HepG2 (cell line): ENCODE measurements at regions not wholly inside any gene's neighbourhood (a gene's known extent, or its start where the extent isn't known, plus 50 kb on each side); places are given as distances from the start of the nearest gene placed in this dataset.

Source experiments
- ATAC-seq: fragments of 200-7000 bp; cut with Tn5 transposase; 3 replicates; pipeline ENCODE4 v1.9.1; 2020; ENCODE audit warnings: mild to moderate bottlenecking, moderate library complexity
- BruUV-seq: library from RNA; stranded (reverse); fragments of 400-500 nt; replicated peaks from 2 replicates; lab custom pipeline; 2021; lab: Mats Ljungman, UMichigan
- CTCF ChIA-PET: fragments of 300-600 bp; formaldehyde crosslinking; extraction: SDS; loops from one replicate; lab custom pipeline; 2021; ENCODE audit warnings: low total read pairs, inconsistent platforms, low intra/inter-chr PET ratio; lab: Yijun Ruan, JAX
- POLR2A ChIA-PET: fragments of 350-600 bp; sonication (Branson Sonifier 250); formaldehyde crosslinking; loops from one replicate; lab custom pipeline; 2020; ENCODE audit warnings: antibody characterized with exemption, inconsistent platforms; lab: Yijun Ruan, JAX
- DNase-seq: peaks from one replicate; pipeline ENCODE4 v3.0.0-alpha.2; 2015; ENCODE audit warnings: low spot score
- FAIRE-seq: peaks from 3 replicates; lab custom pipeline; 2011; peaks lifted over from hg19 to GRCh38; lab: Jason Lieb, UNC
- H2AFZ ChIP-seq: one replicate; pipeline ENCODE4 v1.6.1; 2011; ENCODE audit warnings: low read length, inconsistent platforms
- H3K27ac ChIP-seq: fragments of 300-600 bp; 3 replicates; pipeline ENCODE4 v1.8.0; 2011; ENCODE audit warnings: mixed run types, mild to moderate bottlenecking, mixed read lengths, low read length, inconsistent platforms; ENCODE audit not compliant: insufficient read depth; ENCODE audit errors: extremely low read length
- H3K27me3 ChIP-seq, 2 experiments: fragments of 200-600 bp in 1 of 2; 2 replicates in 1 of 2; 3 replicates in 1 of 2; pipeline versions ENCODE4 v1.6.0 to v1.8.0; 2011; ENCODE audit warnings: low read length in 2 of 2, mild to moderate bottlenecking in 2 of 2, moderate library complexity in 2 of 2, inconsistent platforms in 1 of 2; ENCODE audit not compliant: insufficient read depth in 2 of 2, control insufficient read depth in 1 of 2
- H3K36me3 ChIP-seq, 2 experiments: fragments of 200-600 bp in 1 of 2; replicated peaks in 1 of 2; 2 replicates in 1 of 2; 3 replicates in 1 of 2; pipeline versions ENCODE4 v1.5.1 to v1.8.0; 2011; ENCODE audit warnings: low read length in 2 of 2, inconsistent platforms in 1 of 2; ENCODE audit not compliant: insufficient read depth in 2 of 2, control insufficient read depth in 1 of 2
- H3K4me1 ChIP-seq: 2 replicates; pipeline ENCODE4 v1.5.1; 2012; ENCODE audit warnings: low read length, inconsistent platforms; ENCODE audit not compliant: insufficient read depth
- H3K4me2 ChIP-seq: 2 replicates; pipeline ENCODE4 v1.6.0; 2011; ENCODE audit warnings: low read depth, low read length, inconsistent platforms
- H3K4me3 ChIP-seq, 3 experiments: fragments of 200-600 bp in 1 of 3; sonication (generic), shearing (Covaris generic) in 1 of 3; replicated peaks in 1 of 3; 2 replicates each; pipeline ENCODE4 v1.5.1; 2011 to 2016; ENCODE audit warnings: low read length in 3 of 3, inconsistent platforms in 2 of 3, low read depth in 2 of 3, mild to moderate bottlenecking in 2 of 3, control low read depth in 1 of 3, mixed read lengths in 1 of 3; ENCODE audit not compliant: insufficient read depth in 1 of 3
- H3K79me2 ChIP-seq: one replicate; pipeline ENCODE4 v1.6.1; 2011; ENCODE audit warnings: low read length, inconsistent platforms; ENCODE audit not compliant: insufficient read depth
- H3K9ac ChIP-seq: 2 replicates; pipeline ENCODE4 v1.6.0; 2011; ENCODE audit warnings: mild to moderate bottlenecking, low read depth, low read length, inconsistent platforms; ENCODE audit not compliant: insufficient read depth
- H3K9me3 ChIP-seq: 2 replicates; pipeline ENCODE4 v1.5.1; 2012; ENCODE audit warnings: mild to moderate bottlenecking, low read length
- H4K20me1 ChIP-seq: 2 replicates; pipeline ENCODE4 v1.6.0; 2011; ENCODE audit warnings: inconsistent platforms, mild to moderate bottlenecking, low read length, moderate library complexity; ENCODE audit not compliant: insufficient read depth
- ARNT2 ChIP-seq: sonication (generic); formaldehyde crosslinking; IDR thresholded peaks from 2 replicates; pipeline ENCODE4 v1.8.0; 2022; ENCODE audit warnings: mild to moderate bottlenecking, low read depth, missing genetic modification reagents, moderate library complexity
- CBX5 ChIP-seq: sonication (generic); formaldehyde crosslinking; IDR thresholded peaks from 2 replicates; pipeline ENCODE4 v1.4.0; 2020; ENCODE audit warnings: missing genetic modification reagents, borderline replicate concordance
- HHEX ChIP-seq: IDR thresholded peaks from 2 replicates; pipeline ENCODE4 v1.6.1; 2016; ENCODE audit warnings: control low read depth
- JUND ChIP-seq: sonication (generic); formaldehyde crosslinking; IDR thresholded peaks from 2 replicates; pipeline ENCODE4 v1.8.0; 2022; ENCODE audit warnings: mild to moderate bottlenecking, missing genetic modification reagents
- KLF9 ChIP-seq: IDR thresholded peaks from 2 replicates; pipeline ENCODE4 v1.6.1; 2016; ENCODE audit warnings: low read depth
- KMT2A ChIP-seq: sonication (generic); formaldehyde crosslinking; IDR thresholded peaks from 2 replicates; pipeline ENCODE4 v1.4.0; 2020; ENCODE audit warnings: missing genetic modification reagents
- NFE2L1 ChIP-seq: sonication (generic); formaldehyde crosslinking; IDR thresholded peaks from 2 replicates; pipeline ENCODE4 v1.4.0; 2020; ENCODE audit warnings: missing genetic modification reagents, mild to moderate bottlenecking, borderline replicate concordance
- RAD51 ChIP-seq: fragments of 450-650 bp; IDR thresholded peaks from 2 replicates; pipeline ENCODE4 v1.6.1; 2016; ENCODE audit warnings: borderline replicate concordance
- TCF7 ChIP-seq: sonication (generic); IDR thresholded peaks from 2 replicates; pipeline ENCODE4 v1.6.1; 2016; ENCODE audit warnings: antibody characterized with exemption, low read depth
- ZMYM3 ChIP-seq: sonication (generic); formaldehyde crosslinking; IDR thresholded peaks from 2 replicates; pipeline ENCODE4 v1.5.1; 2020; ENCODE audit warnings: mild to moderate bottlenecking, missing genetic modification reagents
- ZNF550 ChIP-seq: sonication (generic); formaldehyde crosslinking; IDR thresholded peaks from 2 replicates; pipeline ENCODE4 v1.4.0; 2020; ENCODE audit warnings: mild to moderate bottlenecking, missing genetic modification reagents, borderline replicate concordance
- ZNF557 ChIP-seq: sonication (generic); formaldehyde crosslinking; IDR thresholded peaks from 2 replicates; pipeline ENCODE4 v1.4.0; 2020; ENCODE audit warnings: missing genetic modification reagents
- ZNF614 ChIP-seq: IDR thresholded peaks from 2 replicates; pipeline ENCODE4 v1.6.1; 2018; ENCODE audit warnings: missing biosample characterization, missing genetic modification reagents, inconsistent platforms, borderline replicate concordance
- ZNF878 ChIP-seq: sonication (generic); formaldehyde crosslinking; IDR thresholded peaks from 2 replicates; pipeline ENCODE4 v1.8.1; 2023; ENCODE audit warnings: mild to moderate bottlenecking, missing genetic modification reagents, moderate library complexity
- WGBS: methylation state at CpG from one replicate; pipeline ENCODE4 v1.1.6; 2017; ENCODE audit warnings: low lambda C conversion rate; 5-methylcytosine and 5-hydroxymethylcytosine counted together
- in situ Hi-C: cut with HindIII; loops from 2 replicates; pipeline ENCODE4 v1.10.0; 2017; ENCODE audit warnings: low pct_unique_long_range_greater_than_20kb; ENCODE audit not compliant: extremely low pct_ligation_motif_present
- intact Hi-C: fragments of 100-400 bp; cut with micrococcal nuclease; formaldehyde crosslinking; loops from one replicate; pipeline ENCODE4 v1.10.0; 2022; ENCODE audit not compliant: unreplicated experiment
- TF ChIP-seq, protein P1 (sequence below): IDR thresholded peaks from 2 replicates; pipeline ENCODE4 v1.6.1; 2016; ENCODE audit warnings: control low read depth
- TF ChIP-seq, protein P2 (sequence below): sonication (generic); formaldehyde crosslinking; IDR thresholded peaks from 2 replicates; pipeline ENCODE4 v1.4.0; 2020; ENCODE audit warnings: mild to moderate bottlenecking, missing genetic modification reagents
- TF ChIP-seq, protein P3 (sequence below): sonication (generic); formaldehyde crosslinking; IDR thresholded peaks from 2 replicates; pipeline ENCODE4 v1.4.0; 2020; ENCODE audit warnings: missing genetic modification reagents, borderline replicate concordance
- TF ChIP-seq, protein P4 (sequence below): sonication (generic); formaldehyde crosslinking; IDR thresholded peaks from 2 replicates; pipeline ENCODE4 v1.5.1; 2020; ENCODE audit warnings: missing genetic modification reagents, mild to moderate bottlenecking, borderline replicate concordance

DNA sequence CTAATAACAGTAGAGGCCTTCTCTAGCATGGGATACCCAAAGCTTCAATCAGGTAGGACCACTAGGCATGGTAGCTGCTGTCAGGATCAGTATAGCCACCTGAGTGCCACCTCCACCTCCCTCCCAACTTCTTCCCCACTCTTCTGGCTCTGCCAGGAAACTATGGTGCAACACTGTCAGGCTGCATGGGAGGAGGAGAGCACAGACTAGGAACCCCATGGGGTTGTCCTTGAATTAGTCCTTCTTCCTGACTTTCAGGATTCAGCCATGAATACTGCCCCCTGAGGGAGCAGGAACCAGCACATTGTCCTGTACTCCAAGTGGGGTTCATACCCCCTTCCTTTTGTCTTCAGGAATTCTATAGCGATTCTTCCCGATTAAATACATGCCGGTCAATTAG is 340.8 kb upstream of the ONECUT1 start:
- Histone ChIP-seq H3K9me3 (no peaks in the 10 kb centered on the region), H2AFZ (no peak overlapping the region), H3K79me2 (no peaks in the 10 kb centered on the region), H3K36me3 (no peaks in the 10 kb centered on the region), H3K27ac (no peak overlapping the region), H3K4me2 (no peak overlapping the region), H3K27me3 (no peaks in the 10 kb centered on the region), H3K4me1 (no peaks in the 10 kb centered on the region), H4K20me1 (no peaks in the 10 kb centered on the region), H3K4me3 (no peak overlapping the region), H3K9ac (no peak overlapping the region)
- ATAC-seq (no peak), FAIRE-seq (no peak), DNase-seq (no peak)
- intact Hi-C loops: no loop called here
- ChIA-PET POLR2A (no interaction called here), CTCF (no interaction called here)
- WGBS: 96% methylated on average over 3 of the region's 3 CpGs
- in situ Hi-C loops: no loop called here
- TF ChIP-seq, protein P1, sequence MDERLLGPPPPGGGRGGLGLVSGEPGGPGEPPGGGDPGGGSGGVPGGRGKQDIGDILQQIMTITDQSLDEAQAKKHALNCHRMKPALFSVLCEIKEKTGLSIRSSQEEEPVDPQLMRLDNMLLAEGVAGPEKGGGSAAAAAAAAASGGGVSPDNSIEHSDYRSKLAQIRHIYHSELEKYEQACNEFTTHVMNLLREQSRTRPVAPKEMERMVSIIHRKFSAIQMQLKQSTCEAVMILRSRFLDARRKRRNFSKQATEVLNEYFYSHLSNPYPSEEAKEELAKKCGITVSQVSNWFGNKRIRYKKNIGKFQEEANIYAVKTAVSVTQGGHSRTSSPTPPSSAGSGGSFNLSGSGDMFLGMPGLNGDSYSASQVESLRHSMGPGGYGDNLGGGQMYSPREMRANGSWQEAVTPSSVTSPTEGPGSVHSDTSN (CRISPR knock-in tag): no peak
- TF ChIP-seq ARNT2 (CRISPR knock-in tag): no peak
- TF ChIP-seq, protein P2, sequence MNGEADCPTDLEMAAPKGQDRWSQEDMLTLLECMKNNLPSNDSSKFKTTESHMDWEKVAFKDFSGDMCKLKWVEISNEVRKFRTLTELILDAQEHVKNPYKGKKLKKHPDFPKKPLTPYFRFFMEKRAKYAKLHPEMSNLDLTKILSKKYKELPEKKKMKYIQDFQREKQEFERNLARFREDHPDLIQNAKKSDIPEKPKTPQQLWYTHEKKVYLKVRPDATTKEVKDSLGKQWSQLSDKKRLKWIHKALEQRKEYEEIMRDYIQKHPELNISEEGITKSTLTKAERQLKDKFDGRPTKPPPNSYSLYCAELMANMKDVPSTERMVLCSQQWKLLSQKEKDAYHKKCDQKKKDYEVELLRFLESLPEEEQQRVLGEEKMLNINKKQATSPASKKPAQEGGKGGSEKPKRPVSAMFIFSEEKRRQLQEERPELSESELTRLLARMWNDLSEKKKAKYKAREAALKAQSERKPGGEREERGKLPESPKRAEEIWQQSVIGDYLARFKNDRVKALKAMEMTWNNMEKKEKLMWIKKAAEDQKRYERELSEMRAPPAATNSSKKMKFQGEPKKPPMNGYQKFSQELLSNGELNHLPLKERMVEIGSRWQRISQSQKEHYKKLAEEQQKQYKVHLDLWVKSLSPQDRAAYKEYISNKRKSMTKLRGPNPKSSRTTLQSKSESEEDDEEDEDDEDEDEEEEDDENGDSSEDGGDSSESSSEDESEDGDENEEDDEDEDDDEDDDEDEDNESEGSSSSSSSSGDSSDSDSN (CRISPR knock-in tag): no peak
- TF ChIP-seq HHEX (CRISPR knock-in tag): no peak
- TF ChIP-seq NFE2L1 (CRISPR knock-in tag): no peak
- TF ChIP-seq ZNF557 (CRISPR knock-in tag): no peak
- no peak for TF ChIP-seq ZNF614 (CRISPR knock-in tag)
- no peak for TF ChIP-seq KMT2A (CRISPR knock-in tag)
- TF ChIP-seq JUND (CRISPR knock-in tag): no peak
- no peak for TF ChIP-seq ZMYM3
- no peak for TF ChIP-seq ZNF878
- no peak for TF ChIP-seq TCF7
- TF ChIP-seq, protein P3, sequence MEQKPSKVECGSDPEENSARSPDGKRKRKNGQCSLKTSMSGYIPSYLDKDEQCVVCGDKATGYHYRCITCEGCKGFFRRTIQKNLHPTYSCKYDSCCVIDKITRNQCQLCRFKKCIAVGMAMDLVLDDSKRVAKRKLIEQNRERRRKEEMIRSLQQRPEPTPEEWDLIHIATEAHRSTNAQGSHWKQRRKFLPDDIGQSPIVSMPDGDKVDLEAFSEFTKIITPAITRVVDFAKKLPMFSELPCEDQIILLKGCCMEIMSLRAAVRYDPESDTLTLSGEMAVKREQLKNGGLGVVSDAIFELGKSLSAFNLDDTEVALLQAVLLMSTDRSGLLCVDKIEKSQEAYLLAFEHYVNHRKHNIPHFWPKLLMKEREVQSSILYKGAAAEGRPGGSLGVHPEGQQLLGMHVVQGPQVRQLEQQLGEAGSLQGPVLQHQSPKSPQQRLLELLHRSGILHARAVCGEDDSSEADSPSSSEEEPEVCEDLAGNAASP: no peak
- TF ChIP-seq KLF9: no peak
- TF ChIP-seq ZNF550 (CRISPR knock-in tag): no peak
- TF ChIP-seq RAD51: no peak
- TF ChIP-seq, protein P4, sequence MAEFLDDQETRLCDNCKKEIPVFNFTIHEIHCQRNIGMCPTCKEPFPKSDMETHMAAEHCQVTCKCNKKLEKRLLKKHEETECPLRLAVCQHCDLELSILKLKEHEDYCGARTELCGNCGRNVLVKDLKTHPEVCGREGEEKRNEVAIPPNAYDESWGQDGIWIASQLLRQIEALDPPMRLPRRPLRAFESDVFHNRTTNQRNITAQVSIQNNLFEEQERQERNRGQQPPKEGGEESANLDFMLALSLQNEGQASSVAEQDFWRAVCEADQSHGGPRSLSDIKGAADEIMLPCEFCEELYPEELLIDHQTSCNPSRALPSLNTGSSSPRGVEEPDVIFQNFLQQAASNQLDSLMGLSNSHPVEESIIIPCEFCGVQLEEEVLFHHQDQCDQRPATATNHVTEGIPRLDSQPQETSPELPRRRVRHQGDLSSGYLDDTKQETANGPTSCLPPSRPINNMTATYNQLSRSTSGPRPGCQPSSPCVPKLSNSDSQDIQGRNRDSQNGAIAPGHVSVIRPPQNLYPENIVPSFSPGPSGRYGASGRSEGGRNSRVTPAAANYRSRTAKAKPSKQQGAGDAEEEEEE: no peak
- no peak for TF ChIP-seq CBX5 (CRISPR knock-in tag)
- no TSS peak for BruUV-seq
